HUES48 (cell line): ENCODE measurements at regions not wholly inside any gene's neighbourhood (a gene's known extent, or its start where the extent isn't known, plus 50 kb on each side); places are given as distances from the start of the nearest gene placed in this dataset.

ENCODE experiments used
- H3K27ac ChIP-seq: one replicate; pipeline ENCODE4 v1.7.0; 2013; ENCODE audit warnings: low read depth, low read length, inconsistent platforms
- H3K27me3 ChIP-seq: 2 replicates; pipeline ENCODE4 v1.6.1; 2013; ENCODE audit warnings: mild to moderate bottlenecking, low read length; ENCODE audit not compliant: control insufficient read depth, insufficient read depth
- H3K36me3 ChIP-seq: 2 replicates; pipeline ENCODE4 v1.6.1; 2013; ENCODE audit warnings: low read length; ENCODE audit not compliant: control insufficient read depth, insufficient read depth
- H3K4me1 ChIP-seq: 2 replicates; pipeline ENCODE4 v1.6.1; 2013; ENCODE audit warnings: mild to moderate bottlenecking, low read length; ENCODE audit not compliant: control insufficient read depth, insufficient read depth
- H3K4me3 ChIP-seq: 2 replicates; pipeline ENCODE4 v1.5.1; 2013; ENCODE audit warnings: mild to moderate bottlenecking, low read depth, low read length
- H3K9ac ChIP-seq: 2 replicates; pipeline ENCODE4 v1.6.1; 2013; ENCODE audit warnings: mild to moderate bottlenecking, low read depth, low read length, moderate library complexity
- H3K9me3 ChIP-seq: 2 replicates; pipeline ENCODE4 v1.6.1; 2013; ENCODE audit warnings: low read length; ENCODE audit not compliant: control insufficient read depth, insufficient read depth

DNA sequence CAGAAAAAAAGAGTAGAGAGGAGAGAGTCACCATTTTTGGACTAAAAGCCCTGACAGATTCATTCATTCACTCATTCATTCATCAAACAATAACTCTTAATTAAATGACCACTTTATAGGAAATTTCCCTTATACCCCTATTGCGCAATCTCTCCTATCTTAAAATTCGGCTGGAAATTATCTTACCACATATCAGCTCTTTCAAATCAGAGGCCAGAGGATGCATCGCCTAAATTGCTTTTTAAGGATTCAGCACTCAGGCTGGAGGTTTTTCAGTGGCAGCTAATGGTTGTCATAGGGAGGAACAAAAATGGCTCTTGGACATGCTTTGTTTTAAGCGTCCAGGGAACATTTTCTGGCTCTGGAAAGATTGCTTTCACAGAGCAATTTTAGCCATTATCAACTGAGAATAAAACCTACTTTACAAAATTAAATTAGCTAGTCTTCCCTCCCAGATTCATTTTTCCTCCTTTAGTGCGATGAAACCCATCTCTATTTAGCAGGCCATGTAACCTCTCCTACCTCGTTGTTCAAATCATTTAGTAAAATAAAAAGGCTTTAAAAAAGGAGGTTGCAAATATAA is 115.2 kb downstream of the OLFM4 start:
- H3K9me3 ChIP-seq, result no peaks in the 10 kb centered on the region
- no peak overlapping the region for H3K27ac ChIP-seq
- no peak overlapping the region for H3K9ac ChIP-seq
- no peaks in the 10 kb centered on the region for H3K36me3 ChIP-seq
- H3K4me1 ChIP-seq, result peaks cover 20% of the 10 kb centered on the region
- no peak overlapping the region for H3K4me3 ChIP-seq
- no peaks in the 10 kb centered on the region for H3K27me3 ChIP-seq

DNA sequence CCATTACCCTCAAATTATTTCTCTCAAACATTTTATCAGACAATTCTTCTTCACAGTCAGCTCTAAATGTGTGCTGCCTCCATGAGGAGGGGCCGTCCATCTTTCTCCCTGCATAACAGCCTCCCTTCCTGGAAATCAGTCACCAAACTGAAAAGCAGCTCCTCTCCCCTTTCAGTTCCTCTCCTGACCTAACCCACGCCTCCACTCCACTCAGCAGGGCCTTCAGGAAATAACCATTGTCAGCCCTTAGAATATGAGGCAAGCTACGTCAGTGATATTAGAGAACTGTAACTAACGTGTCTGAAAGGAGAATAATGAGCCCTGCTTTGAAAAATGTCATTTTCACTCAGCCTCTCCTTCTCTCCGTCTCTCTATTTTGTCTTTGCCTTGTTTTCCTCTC is 116.2 kb downstream of the OLFM4 start:
- Histone ChIP-seq H3K36me3 (no peaks in the 10 kb centered on the region), H3K9ac (no peak overlapping the region), H3K4me3 (no peak overlapping the region)

GRCh38 chr13:53150568-53150967 is 122.0 kb downstream of the OLFM4 start:
- no peak overlapping the region for H3K4me3 ChIP-seq
- peaks cover 3% of the 10 kb centered on the region; the same call in 1 of the 2 replicates for H3K4me1 ChIP-seq
- H3K9me3 ChIP-seq, result no peaks in the 10 kb centered on the region
- H3K27me3 ChIP-seq, result no peaks in the 10 kb centered on the region
- H3K36me3 ChIP-seq, result no peaks in the 10 kb centered on the region
- no peak overlapping the region for H3K9ac ChIP-seq
- H3K27ac ChIP-seq, result no peak overlapping the region

More for the DNA sequence above, 116.2 kb downstream of the OLFM4 start:
- Histone ChIP-seq H3K27me3 (no peaks in the 10 kb centered on the region), H3K27ac (no peak overlapping the region), H3K9me3 (no peaks in the 10 kb centered on the region), H3K4me1 (peaks cover 20% of the 10 kb centered on the region)

GRCh38 chr13:53151336-53152056 is 122.9 kb downstream of the OLFM4 start:
- H3K36me3 ChIP-seq, result no peaks in the 10 kb centered on the region
- no peak overlapping the region for H3K27ac ChIP-seq
- H3K27me3 ChIP-seq, result no peaks in the 10 kb centered on the region
- no peak overlapping the region for H3K9ac ChIP-seq
- no peaks in the 10 kb centered on the region for H3K9me3 ChIP-seq
- H3K4me1 ChIP-seq, result peaks cover 3% of the 10 kb centered on the region; the same call in 1 of the 2 replicates
- no peak overlapping the region for H3K4me3 ChIP-seq

DNA sequence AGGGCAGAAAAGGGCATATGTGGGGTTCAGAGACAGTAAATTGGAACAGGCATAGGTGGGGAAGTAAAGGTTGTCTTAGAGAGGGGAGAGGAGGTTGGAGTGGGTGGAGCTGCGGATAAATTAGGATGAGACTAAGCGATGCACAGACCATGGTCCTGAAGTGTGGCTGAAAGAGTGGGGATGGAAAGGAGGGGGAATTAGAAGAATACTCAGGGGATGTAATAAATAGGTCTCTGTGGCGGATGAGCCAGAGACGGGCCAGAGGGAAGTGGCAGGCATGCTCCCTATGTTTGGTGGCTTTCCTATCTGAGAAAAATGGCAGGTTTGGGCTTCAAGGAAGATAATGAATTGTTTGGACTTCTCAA is 123.4 kb downstream of the OLFM4 start:
- H3K27ac ChIP-seq, result no peak overlapping the region
- H3K27me3 ChIP-seq, result no peaks in the 10 kb centered on the region
- H3K9me3 ChIP-seq, result peaks cover 2% of the 10 kb centered on the region; the same call in 1 of the 2 replicates
- H3K9ac ChIP-seq, result no peak overlapping the region
- H3K4me1 ChIP-seq, result peaks cover 3% of the 10 kb centered on the region; the same call in 1 of the 2 replicates
- no peak overlapping the region for H3K4me3 ChIP-seq
- H3K36me3 ChIP-seq, result no peaks in the 10 kb centered on the region

- Histone ChIP-seq H3K27me3 (no peaks in the 10 kb centered on the region), H3K27ac (no peak overlapping the region), H3K36me3 (no peaks in the 10 kb centered on the region), H3K4me1 (no peaks in the 10 kb centered on the region), H3K9ac (no peak overlapping the region), H3K9me3 (peaks cover 7% of the 10 kb centered on the region; the same call in 1 of the 2 replicates), H3K4me3 (no peak overlapping the region)
Measured at GRCh38 chr13:53158201-53158600, 129.6 kb downstream of the OLFM4 start.

- Histone ChIP-seq H3K4me1 (peaks cover under 1% of the 10 kb centered on the region; the same call in 1 of the 2 replicates), H3K4me3 (no peak overlapping the region), H3K27me3 (no peaks in the 10 kb centered on the region), H3K27ac (no peak overlapping the region), H3K9me3 (peaks cover 7% of the 10 kb centered on the region; the same call in 1 of the 2 replicates), H3K36me3 (no peaks in the 10 kb centered on the region), H3K9ac (no peak overlapping the region)
Measured at GRCh38 chr13:53159431-53159830, 130.8 kb downstream of the OLFM4 start.

DNA sequence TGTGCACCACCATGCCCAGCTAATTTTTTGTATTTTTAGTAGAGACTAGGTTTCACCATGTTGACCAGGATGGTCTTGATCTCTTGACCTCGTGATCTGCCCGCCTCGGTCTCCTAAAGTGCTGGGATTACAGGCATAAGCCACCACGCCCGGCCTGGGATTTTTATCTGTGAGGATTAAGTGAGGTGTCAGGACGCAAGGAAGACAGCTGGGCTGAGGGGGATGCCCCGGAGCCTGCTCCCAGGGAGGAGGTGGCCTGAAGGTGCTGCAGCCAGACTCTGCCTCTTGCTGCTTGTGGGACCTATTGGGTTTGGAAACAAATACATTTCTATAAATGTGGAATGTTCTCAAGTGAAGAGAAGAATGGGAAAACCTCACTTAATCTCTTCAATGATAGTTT is 131.6 kb downstream of the OLFM4 start:
- no peak overlapping the region for H3K4me3 ChIP-seq
- no peak overlapping the region for H3K9ac ChIP-seq
- H3K36me3 ChIP-seq, result no peaks in the 10 kb centered on the region
- H3K27me3 ChIP-seq, result no peaks in the 10 kb centered on the region
- H3K4me1 ChIP-seq, result peaks cover 8% of the 10 kb centered on the region
- H3K27ac ChIP-seq, result no peak overlapping the region
- peaks cover 7% of the 10 kb centered on the region; the same call in 1 of the 2 replicates for H3K9me3 ChIP-seq

GRCh38 chr13:53161251-53161650 is 132.6 kb downstream of the OLFM4 start:
- H3K27me3 ChIP-seq, result peaks cover 5% of the 10 kb centered on the region; the same call in 1 of the 2 replicates
- no peaks in the 10 kb centered on the region for H3K36me3 ChIP-seq
- H3K4me1 ChIP-seq, result peaks cover 19% of the 10 kb centered on the region
- no peak overlapping the region for H3K27ac ChIP-seq
- H3K9ac ChIP-seq, result no peak overlapping the region
- H3K9me3 ChIP-seq, result peaks cover 7% of the 10 kb centered on the region; the same call in 1 of the 2 replicates
- H3K4me3 ChIP-seq, result no peak overlapping the region

DNA sequence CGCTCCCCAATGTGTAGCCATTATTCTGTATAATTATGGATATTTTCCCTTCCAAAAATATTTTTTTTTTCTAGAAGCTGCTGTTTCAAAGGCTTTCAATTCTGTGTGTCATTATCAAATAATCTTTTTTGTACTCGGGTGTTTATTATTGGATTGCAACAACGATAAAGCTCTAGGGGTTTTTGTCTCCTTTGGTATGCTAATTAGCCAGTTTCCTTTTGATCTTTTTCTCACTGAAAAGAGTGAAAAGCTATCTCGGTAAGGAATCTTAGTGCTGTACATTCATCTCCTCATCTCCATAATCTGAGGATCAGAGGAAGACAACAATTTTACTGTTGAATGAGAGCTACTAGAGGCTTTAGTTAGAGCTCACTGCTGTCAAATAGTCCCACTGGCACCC is 136.6 kb downstream of the OLFM4 start:
- H3K4me1 ChIP-seq, result peaks cover 19% of the 10 kb centered on the region
- H3K9ac ChIP-seq, result no peak overlapping the region
- peak overlapping the region; percentile 44 for H3K27ac ChIP-seq
- no peak overlapping the region for H3K4me3 ChIP-seq
- no peaks in the 10 kb centered on the region for H3K36me3 ChIP-seq
- peaks cover 5% of the 10 kb centered on the region; the same call in 1 of the 2 replicates for H3K27me3 ChIP-seq
- no peaks in the 10 kb centered on the region for H3K9me3 ChIP-seq

DNA sequence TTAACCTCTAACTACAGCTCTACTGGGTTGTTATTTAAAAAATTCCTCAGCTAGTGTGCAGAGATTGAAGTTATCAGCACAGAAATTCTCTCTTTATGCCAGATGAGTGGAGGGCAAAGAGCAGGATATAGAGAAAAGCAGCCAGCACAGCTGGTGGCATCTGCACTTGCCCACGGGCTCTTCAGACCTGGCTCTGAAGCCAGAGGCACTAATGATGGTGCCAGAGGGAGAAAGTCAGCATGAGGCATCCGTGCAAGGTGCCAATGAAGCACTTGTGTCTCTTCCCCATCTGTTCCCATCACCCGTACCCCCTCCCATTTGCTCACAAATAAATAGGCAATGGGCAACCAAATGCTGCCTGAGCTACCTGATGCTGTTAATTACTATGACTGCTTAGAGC is 138.9 kb downstream of the OLFM4 start:
- H3K9me3 ChIP-seq, result no peaks in the 10 kb centered on the region
- H3K27me3 ChIP-seq, result peaks cover 5% of the 10 kb centered on the region; the same call in 1 of the 2 replicates
- H3K36me3 ChIP-seq, result no peaks in the 10 kb centered on the region
- no peak overlapping the region for H3K4me3 ChIP-seq
- H3K27ac ChIP-seq, result no peak overlapping the region
- H3K9ac ChIP-seq, result no peak overlapping the region
- H3K4me1 ChIP-seq, result peaks cover 19% of the 10 kb centered on the region
